SK-N-SH (cell line): ENCODE measurements at regions not wholly inside any gene's neighbourhood (a gene's known extent, or its start where the extent isn't known, plus 50 kb on each side); places are given as distances from the start of the nearest gene placed in this dataset.

Experiments used
- CTCF ChIA-PET: fragments of 300-600, 350-600 bp; formaldehyde crosslinking; extraction: SDS; loops from one replicate; lab custom pipeline; 2021; lab: Yijun Ruan, JAX
- POLR2A ChIA-PET: fragments of 350-600 bp; sonication (Branson Sonifier 250); formaldehyde crosslinking; extraction: SDS; loops from one replicate; lab custom pipeline; 2020; ENCODE audit warnings: antibody characterized with exemption, inconsistent platforms; lab: Yijun Ruan, JAX
- DNase-seq: peaks from one replicate; pipeline ENCODE4 v3.0.0; 2012
- H2AFZ ChIP-seq: fragments of 200-600 bp; sonication (generic); 2 replicates; pipeline ENCODE4 v1.8.1; 2016; ENCODE audit warnings: antibody characterized with exemption, mild to moderate bottlenecking, low read depth
- H3F3A ChIP-seq: fragments of 200-600 bp; sonication (generic); replicated peaks from 2 replicates; pipeline ENCODE3; 2016; ENCODE audit warnings: antibody characterized with exemption, mild to moderate bottlenecking; ENCODE audit not compliant: insufficient read depth
- H3K27ac ChIP-seq, 2 experiments: fragments of 200-500 bp in 1 of 2; fragments of 200-600 bp in 1 of 2; sonication (Bioruptor generic) in 1 of 2; sonication (generic), shearing (Covaris generic) in 1 of 2; 2 replicates each; pipeline versions ENCODE4 v1.5.1 to v1.6.1; 2014 to 2016; ENCODE audit warnings: low read depth in 2 of 2, inconsistent platforms in 1 of 2, low read length in 1 of 2, mild to moderate bottlenecking in 1 of 2, mixed read lengths in 1 of 2
- H3K27me3 ChIP-seq: fragments of 200-600 bp; sonication (generic), shearing (Covaris generic); 2 replicates; pipeline ENCODE4 v1.6.1; 2016; ENCODE audit warnings: mixed run types; ENCODE audit not compliant: insufficient read depth
- H3K36me3 ChIP-seq, 2 experiments: fragments of 200-500 bp in 1 of 2; fragments of 200-600 bp in 1 of 2; sonication (Bioruptor generic) in 1 of 2; sonication (generic) in 1 of 2; replicated peaks in 1 of 2; 2 replicates each; pipeline versions ENCODE3 to v1.5.1; 2014 to 2016; ENCODE audit warnings: low read length in 1 of 2, mild to moderate bottlenecking in 1 of 2; ENCODE audit not compliant: insufficient read depth in 2 of 2, control insufficient read depth in 1 of 2
- H3K4me1 ChIP-seq, 2 experiments: fragments of 200-500 bp in 1 of 2; fragments of 200-600 bp in 1 of 2; sonication (Bioruptor generic) in 1 of 2; sonication (generic), shearing (Covaris generic) in 1 of 2; 2 replicates each; pipeline versions ENCODE4 v1.5.1 to v1.6.1; 2014 to 2016; ENCODE audit warnings: low read depth in 1 of 2, low read length in 1 of 2, mixed run types in 1 of 2; ENCODE audit not compliant: insufficient read depth in 2 of 2, control insufficient read depth in 1 of 2
- H3K4me2 ChIP-seq: fragments of 200-600 bp; sonication (generic), shearing (Covaris generic); 2 replicates; pipeline ENCODE4 v1.6.1; 2017; ENCODE audit warnings: mixed run types
- H3K4me3 ChIP-seq, 2 experiments: fragments of 200-500 bp in 1 of 2; fragments of 200-600 bp in 1 of 2; sonication (Bioruptor generic) in 1 of 2; sonication (generic), shearing (Covaris generic) in 1 of 2; 2 replicates each; pipeline versions ENCODE4 v1.5.1 to v1.8.1; 2014 to 2016; ENCODE audit warnings: low read depth in 2 of 2, inconsistent platforms in 1 of 2, low read length in 1 of 2, mild to moderate bottlenecking in 1 of 2, mixed read lengths in 1 of 2, moderate library complexity in 1 of 2
- H3K79me2 ChIP-seq: fragments of 200-600 bp; sonication (generic); 2 replicates; pipeline ENCODE4 v1.8.1; 2017; ENCODE audit warnings: mild to moderate bottlenecking; ENCODE audit not compliant: insufficient read depth
- H3K9ac ChIP-seq: fragments of 200-600 bp; sonication (generic); 2 replicates; pipeline ENCODE4 v1.6.1; 2017; ENCODE audit warnings: mixed run types
- H3K9me2 ChIP-seq: fragments of 200-600 bp; sonication (generic); 2 replicates; pipeline ENCODE4 v1.6.1; 2017; ENCODE audit warnings: mixed run types
- H3K9me3 ChIP-seq: fragments of 200-600 bp; sonication (generic); 2 replicates; pipeline ENCODE4 v1.6.1; 2017; ENCODE audit warnings: mixed run types, mild to moderate bottlenecking, moderate library complexity
- H4K20me1 ChIP-seq: fragments of 200-600 bp; sonication (generic); 2 replicates; pipeline ENCODE4 v1.6.1; 2017; ENCODE audit warnings: mild to moderate bottlenecking, mixed run types; ENCODE audit not compliant: insufficient read depth
- ELF1 ChIP-seq: IDR thresholded peaks from 2 replicates; pipeline ENCODE4 v1.4.0; 2012
- EZH2phosphoT487 ChIP-seq: fragments of 200-600 bp; sonication (generic); IDR thresholded peaks from 2 replicates; pipeline ENCODE4 v1.6.1; 2017; ENCODE audit warnings: low read depth, mixed run types, mild to moderate bottlenecking, antibody characterized with exemption, moderate library complexity, borderline replicate concordance
- FOSL2 ChIP-seq: IDR thresholded peaks from 2 replicates; pipeline ENCODE4 v1.4.0; 2012; ENCODE audit warnings: low read depth, mild to moderate bottlenecking, moderate library complexity, borderline replicate concordance
- FOXJ3 ChIP-seq: sonication (generic); formaldehyde crosslinking; IDR thresholded peaks from 2 replicates; pipeline ENCODE4 v1.5.1; 2020; ENCODE audit warnings: mild to moderate bottlenecking, missing genetic modification reagents
- FOXM1 ChIP-seq: IDR thresholded peaks from 2 replicates; pipeline ENCODE4 v1.4.0; 2012; ENCODE audit warnings: low read depth, mild to moderate bottlenecking
- GABPA ChIP-seq: IDR thresholded peaks from 2 replicates; pipeline ENCODE4 v1.4.0; 2012; ENCODE audit warnings: low read depth, mild to moderate bottlenecking
- MAX ChIP-seq: IDR thresholded peaks from 2 replicates; pipeline ENCODE4 v1.4.0; 2012; ENCODE audit warnings: low read depth
- MEF2A ChIP-seq: IDR thresholded peaks from 2 replicates; pipeline ENCODE4 v1.4.0; 2012; ENCODE audit warnings: low read depth, borderline replicate concordance
- MXI1 ChIP-seq: IDR thresholded peaks from 2 replicates; pipeline ENCODE4 v1.6.1; 2012; ENCODE audit warnings: mild to moderate bottlenecking, low read depth, low read length, improper control_type of control experiment
- NFIC ChIP-seq: IDR thresholded peaks from 2 replicates; pipeline ENCODE4 v1.4.0; 2012; ENCODE audit warnings: borderline replicate concordance
- POLR2AphosphoS5 ChIP-seq: IDR thresholded peaks from 2 replicates; pipeline ENCODE4 v1.6.1; 2012; ENCODE audit warnings: low read depth, low read length
- RCOR1 ChIP-seq: fragments of 150-350 bp; IDR thresholded peaks from 2 replicates; pipeline ENCODE4 v1.6.1; 2017; ENCODE audit warnings: antibody characterized with exemption, low read length
- REST ChIP-seq: IDR thresholded peaks from 2 replicates; pipeline ENCODE4 v1.6.1; 2012; ENCODE audit warnings: mild to moderate bottlenecking, low read depth, low read length, moderate library complexity
- RFX5 ChIP-seq: IDR thresholded peaks from 2 replicates; pipeline ENCODE4 v1.6.1; 2012; ENCODE audit warnings: mild to moderate bottlenecking, improper control_type of control experiment, low read length
- RXRA ChIP-seq: IDR thresholded peaks from 2 replicates; pipeline ENCODE4 v1.4.0; 2012; ENCODE audit warnings: low read depth, mild to moderate bottlenecking, borderline replicate concordance
- SMC3 ChIP-seq: IDR thresholded peaks from 2 replicates; pipeline ENCODE4 v1.6.1; 2012; ENCODE audit warnings: low read depth, low read length, improper control_type of control experiment
- TAF1 ChIP-seq: IDR thresholded peaks from 2 replicates; pipeline ENCODE4 v1.6.1; 2012; ENCODE audit warnings: low read depth, mild to moderate bottlenecking, low read length, moderate library complexity, borderline replicate concordance
- TCF12 ChIP-seq: IDR thresholded peaks from 2 replicates; pipeline ENCODE4 v1.4.0; 2012
- TEAD4 ChIP-seq: IDR thresholded peaks from 2 replicates; pipeline ENCODE4 v1.4.0; 2012; ENCODE audit warnings: mild to moderate bottlenecking, borderline replicate concordance; ENCODE audit not compliant: insufficient read depth
- USF1 ChIP-seq: IDR thresholded peaks from 2 replicates; pipeline ENCODE4 v1.4.0; 2012; ENCODE audit warnings: low read depth, borderline replicate concordance
- WGBS: methylation state at CpG from one replicate; pipeline ENCODE4 v1.1.6; 2017; ENCODE audit warnings: low lambda C conversion rate; 5-methylcytosine and 5-hydroxymethylcytosine counted together
- TF ChIP-seq, protein P1 (sequence below): fragments of 150-350 bp; IDR thresholded peaks from 2 replicates; pipeline ENCODE4 v1.6.1; 2016; ENCODE audit warnings: mild to moderate bottlenecking, low read depth, low read length

DNA sequence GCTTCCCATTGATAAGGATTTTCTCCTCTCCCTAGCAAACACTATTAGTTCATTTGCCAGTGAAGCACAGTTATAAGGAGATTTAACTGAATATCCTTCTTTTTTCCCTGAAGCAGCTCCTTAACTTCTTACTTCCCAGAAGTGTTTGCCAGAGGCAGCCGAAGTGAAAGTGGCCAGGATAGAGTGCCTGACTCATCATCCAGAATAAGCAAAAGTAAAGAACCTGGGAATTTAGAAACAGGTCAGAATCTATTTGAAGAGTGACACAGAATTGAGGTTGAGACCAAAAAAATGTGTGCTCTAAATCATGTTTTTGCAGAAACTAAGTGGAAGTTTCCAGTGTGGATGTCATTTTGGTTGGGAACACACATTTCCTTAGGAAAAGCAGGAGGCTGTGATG lies 249.6 kb upstream of the VWC2 start:
- Histone ChIP-seq H3K4me2 (peak overlapping the region; percentile 30; the same call in 1 of the 2 replicates), H2AFZ (no peak overlapping the region), H3K4me1 (no peaks in the 10 kb centered on the region), H3K4me3 (peak overlapping the region in 1 of 2 experiments; percentile 29; a peak in 1 of 4 replicates), H3K36me3 (no peaks in the 10 kb centered on the region), H3K9me2 (no peaks in the 10 kb centered on the region), H3K9me3 (no peaks in the 10 kb centered on the region), H3F3A (no peaks in the 10 kb centered on the region), H3K27me3 (no peaks in the 10 kb centered on the region), H3K9ac (no peak overlapping the region), H3K27ac (no peak overlapping the region), H4K20me1 (no peaks in the 10 kb centered on the region; the same call in 1 of the 2 replicates), H3K79me2 (no peaks in the 10 kb centered on the region)
- no peak for TF ChIP-seq MAX
- no peak for TF ChIP-seq SMC3
- TF ChIP-seq ELF1, result no peak
- no peak for TF ChIP-seq RCOR1
- no peak for TF ChIP-seq MEF2A
- TF ChIP-seq MXI1, result no peak
- no peak for TF ChIP-seq NFIC
- no peak for TF ChIP-seq RFX5
- TF ChIP-seq POLR2AphosphoS5, result no peak
- no peak for TF ChIP-seq USF1
- TF ChIP-seq TCF12, result no peak
- TF ChIP-seq RXRA, result no peak
- no peak for TF ChIP-seq EZH2phosphoT487
- TF ChIP-seq TAF1, result no peak
- no peak for TF ChIP-seq GABPA
- no peak for TF ChIP-seq FOXM1
- TF ChIP-seq, protein P1, sequence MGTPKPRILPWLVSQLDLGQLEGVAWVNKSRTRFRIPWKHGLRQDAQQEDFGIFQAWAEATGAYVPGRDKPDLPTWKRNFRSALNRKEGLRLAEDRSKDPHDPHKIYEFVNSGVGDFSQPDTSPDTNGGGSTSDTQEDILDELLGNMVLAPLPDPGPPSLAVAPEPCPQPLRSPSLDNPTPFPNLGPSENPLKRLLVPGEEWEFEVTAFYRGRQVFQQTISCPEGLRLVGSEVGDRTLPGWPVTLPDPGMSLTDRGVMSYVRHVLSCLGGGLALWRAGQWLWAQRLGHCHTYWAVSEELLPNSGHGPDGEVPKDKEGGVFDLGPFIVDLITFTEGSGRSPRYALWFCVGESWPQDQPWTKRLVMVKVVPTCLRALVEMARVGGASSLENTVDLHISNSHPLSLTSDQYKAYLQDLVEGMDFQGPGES, result no peak
- CTCF ChIA-PET, result no interaction called here
- WGBS, result 0% methylated on average over 1 of the region's 1 CpG
- POLR2A ChIA-PET, result no interaction called here
- no peak for DNase-seq

- TF ChIP-seq TEAD4 (no peak), FOXM1 (no peak), POLR2AphosphoS5 (no peak), USF1 (no peak), FOSL2 (no peak), REST (no peak), TCF12 (no peak), FOXJ3 (CRISPR knock-in tag) (no peak)
- TF ChIP-seq, protein P1, result no peak
- Histone ChIP-seq H3K79me2 (no peaks in the 10 kb centered on the region), H3F3A (no peaks in the 10 kb centered on the region), H3K4me1 (no peaks in the 10 kb centered on the region), H3K27ac (no peak overlapping the region), H4K20me1 (no peaks in the 10 kb centered on the region), H3K9me3 (no peaks in the 10 kb centered on the region), H3K9me2 (no peaks in the 10 kb centered on the region), H3K4me3 (no peak overlapping the region), H3K4me2 (no peak overlapping the region), H3K36me3 (no peaks in the 10 kb centered on the region), H3K9ac (no peak overlapping the region), H3K27me3 (no peaks in the 10 kb centered on the region), H2AFZ (no peak overlapping the region)
- ChIA-PET POLR2A (no interaction called here), CTCF (no interaction called here)
- no peak for DNase-seq
- WGBS, result 3% methylated on average over 1 of the region's 1 CpG
These were observed 246.3 kb upstream of the VWC2 start for GRCh38 chr7:49527182-49527581.
